ENCODE measurements at regions not wholly inside any gene's neighbourhood (a gene's known extent, or its start where the extent isn't known, plus 50 kb on each side); places are given as distances from the start of the nearest gene placed in this dataset.

GRCh38 chr1:57621776-57622175, 197.9 kb upstream of the DAB1 start:
- Mint-ChIP-seq H3K4me3 (no peak overlapping the region), H3K27me3 (ENCODE audit: low read depth in 3 of 3) (peaks cover 0 to 2% (median 2%) of the 10 kb centered on the region in 3 donors), H3K36me3 (no peaks in the 10 kb centered on the region), H3K27ac (no peak overlapping the region), H3K9me3 (peaks cover 0 to 4% (median 0%) of the 10 kb centered on the region in 7 donors), H3K4me1 (no peaks in the 10 kb centered on the region)
- H3K27ac ChIP-seq (ENCODE audit: low read depth in 1 of 2, low read length in 2 of 2): no peak overlapping the region
- intact Hi-C loops (cut with micrococcal nuclease): no loop called here
- H3K79me2 ChIP-seq (ENCODE audit: insufficient read depth, low read length): no peaks in the 10 kb centered on the region
- no CpG with 5 or more reads among the region's 1 CpG for WGBS (ENCODE audit: insufficient coverage)
- no peaks in the 10 kb centered on the region for H3K9me3 ChIP-seq (replicated peaks in 1 of 2; ENCODE audit: control insufficient read depth in 1 of 2, insufficient read depth in 1 of 2, low read length in 2 of 2)
- no peaks in the 10 kb centered on the region for H3K4me1 ChIP-seq (ENCODE audit: control insufficient read depth in 1 of 2, insufficient read depth in 2 of 2, low read length in 2 of 2)
- DNase-seq: no peak
- H3K27me3 ChIP-seq (ENCODE audit: control insufficient read depth in 2 of 2, insufficient read depth in 2 of 2, low read length in 2 of 2): no peaks in the 10 kb centered on the region
- no peak overlapping the region for H3K4me3 ChIP-seq (replicated peaks in 1 of 3; ENCODE audit: low read depth in 2 of 3, low read length in 3 of 3)
- no peak for TF ChIP-seq CTCF (IDR thresholded peaks at IDR 0.05)
- H4K20me1 ChIP-seq (ENCODE audit: insufficient read depth, low read length): no peaks in the 10 kb centered on the region
- no peak overlapping the region for H2AFZ ChIP-seq (ENCODE audit: insufficient read depth, low read depth, low read length, poor library complexity, severe bottlenecking)
- no peak overlapping the region for H3K4me2 ChIP-seq (replicated peaks; ENCODE audit: extremely low read depth, low read length, poor library complexity, severe bottlenecking)
- no peak overlapping the region for H3K9ac ChIP-seq (ENCODE audit: insufficient read depth, low read length, poor library complexity, severe bottlenecking)
- no peaks in the 10 kb centered on the region for H3K36me3 ChIP-seq (replicated peaks in 1 of 2; ENCODE audit: control insufficient read depth in 1 of 2, insufficient read depth in 2 of 2, low read length in 2 of 2)

- no peak overlapping the region for H3K4me3 Mint-ChIP-seq
- Histone ChIP-seq H3K4me3 (replicated peaks in 1 of 3; ENCODE audit: low read depth in 2 of 3, low read length in 3 of 3) (no peak overlapping the region), H3K9ac (ENCODE audit: insufficient read depth, low read length, poor library complexity, severe bottlenecking) (no peak overlapping the region), H4K20me1 (ENCODE audit: insufficient read depth, low read length) (no peaks in the 10 kb centered on the region), H3K27ac (ENCODE audit: low read depth in 1 of 2, low read length in 2 of 2) (no peak overlapping the region), H3K4me1 (ENCODE audit: control insufficient read depth in 1 of 2, insufficient read depth in 2 of 2, low read length in 2 of 2) (no peaks in the 10 kb centered on the region), H3K9me3 (replicated peaks in 1 of 2; ENCODE audit: control insufficient read depth in 1 of 2, insufficient read depth in 1 of 2, low read length in 2 of 2) (no peaks in the 10 kb centered on the region), H3K36me3 (replicated peaks in 1 of 2; ENCODE audit: control insufficient read depth in 1 of 2, insufficient read depth in 2 of 2, low read length in 2 of 2) (no peaks in the 10 kb centered on the region), H3K79me2 (ENCODE audit: insufficient read depth, low read length) (no peaks in the 10 kb centered on the region), H2AFZ (ENCODE audit: insufficient read depth, low read depth, low read length, poor library complexity, severe bottlenecking) (no peak overlapping the region), H3K4me2 (replicated peaks; ENCODE audit: extremely low read depth, low read length, poor library complexity, severe bottlenecking) (no peak overlapping the region), H3K27me3 (ENCODE audit: control insufficient read depth in 2 of 2, insufficient read depth in 2 of 2, low read length in 2 of 2) (no peaks in the 10 kb centered on the region)
- peaks cover 0 to 2% (median 0%) of the 10 kb centered on the region in 3 donors for H3K27me3 Mint-ChIP-seq (ENCODE audit: low read depth in 3 of 3)
- H3K27ac Mint-ChIP-seq: no peak overlapping the region
- H3K36me3 Mint-ChIP-seq: no peaks in the 10 kb centered on the region
- no peak for DNase-seq
- TF ChIP-seq CTCF (IDR thresholded peaks at IDR 0.05): no peak
- peaks cover 2% of the 10 kb centered on the region for H3K4me1 Mint-ChIP-seq
- intact Hi-C loops (cut with micrococcal nuclease): no loop called here
- H3K9me3 Mint-ChIP-seq: peaks cover 0 to 4% (median 0%) of the 10 kb centered on the region in 7 donors
- no CpG with 5 or more reads among the region's 4 CpGs for WGBS (ENCODE audit: insufficient coverage)
Measured at GRCh38 chr1:57620605-57621004, 196.7 kb upstream of the DAB1 start.
